Activated B cell treated with CpG ODN at 0.5 μM for 24 hours (primary cell): ENCODE measurements at regions not wholly inside any gene's neighbourhood (a gene's known extent, or its start where the extent isn't known, plus 50 kb on each side); places are given as distances from the start of the nearest gene placed in this dataset.

Experiments
- ATAC-seq: fragments of 200-7000 bp; cut with Tn5 transposase; one replicate; pipeline ENCODE4 v1.10.0; 2021; ENCODE audit warnings: low read depth, mild to moderate bottlenecking, moderate library complexity
- CTCF ChIA-PET: fragments of 350-600 bp; sonication (Branson Sonifier 250); formaldehyde crosslinking; loops from one replicate; lab custom pipeline; 2021; ENCODE audit warnings: antibody characterized with exemption; lab: Charles Lee
- POLR2A ChIA-PET: fragments of 350-600 bp; sonication (Branson Sonifier 250); formaldehyde crosslinking; loops from one replicate; lab custom pipeline; 2021; ENCODE audit warnings: antibody characterized with exemption; lab: Charles Lee
- DNase-seq: peaks from one replicate; pipeline ENCODE4 v3.0.0; 2022
- H3K27ac Mint-ChIP-seq: one replicate; pipeline ENCODE4 v1.8.0; 2020; ENCODE audit warnings: mixed read lengths
- H3K27me3 Mint-ChIP-seq: one replicate; pipeline ENCODE4 v1.8.0; 2021; ENCODE audit warnings: mixed read lengths
- H3K36me3 Mint-ChIP-seq: one replicate; pipeline ENCODE4 v1.8.0; 2021; ENCODE audit warnings: low read depth, mixed read lengths
- H3K4me1 Mint-ChIP-seq: one replicate; pipeline ENCODE4 v1.8.0; 2021; ENCODE audit warnings: mixed read lengths
- H3K4me3 Mint-ChIP-seq: one replicate; pipeline ENCODE4 v1.8.0; 2020; ENCODE audit warnings: mild to moderate bottlenecking, mixed read lengths
- H3K9me3 Mint-ChIP-seq: one replicate; pipeline ENCODE4 v1.8.0; 2020; ENCODE audit warnings: mixed read lengths
- CTCF ChIP-seq: fragments of 200-600 bp; IDR thresholded peaks from one replicate; pipeline ENCODE4 v1.8.0; 2022; ENCODE audit warnings: antibody characterized with exemption, mild to moderate bottlenecking
- intact Hi-C: fragments of 100-400 bp; cut with micrococcal nuclease; formaldehyde crosslinking; loops from one replicate; pipeline ENCODE4 v1.15.1; 2024

GRCh38 chr5:173736923-173737412 lies 120.5 kb upstream of the BOD1 start:
- no peaks in the 10 kb centered on the region for H3K27me3 Mint-ChIP-seq
- peak overlapping the region; percentile 53 for H3K4me3 Mint-ChIP-seq
- ATAC-seq (peak; percentile 41), DNase-seq (no peak)
- no peak for TF ChIP-seq CTCF
- peaks cover 78% of the 10 kb centered on the region for H3K4me1 Mint-ChIP-seq
- no peaks in the 10 kb centered on the region for H3K36me3 Mint-ChIP-seq
- CTCF ChIA-PET: no interaction called here
- POLR2A ChIA-PET: interaction anchor here (0.5 to 0.6 kb wide), 2 partner anchors 84 to 151 kb away, joined by 4 read pairs; partner anchors contain the start of gene CPEB4
- H3K27ac Mint-ChIP-seq: peak overlapping the region; percentile 67
- H3K9me3 Mint-ChIP-seq: no peaks in the 10 kb centered on the region
- intact Hi-C loops: no loop called here

- no peaks in the 10 kb centered on the region for H3K36me3 Mint-ChIP-seq
- H3K9me3 Mint-ChIP-seq: no peaks in the 10 kb centered on the region
- H3K27me3 Mint-ChIP-seq: no peaks in the 10 kb centered on the region
- no peak overlapping the region for H3K4me3 Mint-ChIP-seq
- intact Hi-C loops: no loop called here
- H3K4me1 Mint-ChIP-seq: peaks cover 84% of the 10 kb centered on the region
- no peak overlapping the region for H3K27ac Mint-ChIP-seq
- DNase-seq (no peak), ATAC-seq (no peak)
- CTCF ChIA-PET: no interaction called here
- TF ChIP-seq CTCF: no peak
- POLR2A ChIA-PET: no interaction called here
Observed at GRCh38 chr5:173739741-173740140, 123.3 kb upstream of the BOD1 start.

- intact Hi-C loops: no loop called here
- H3K27me3 Mint-ChIP-seq: no peaks in the 10 kb centered on the region
- no peaks in the 10 kb centered on the region for H3K9me3 Mint-ChIP-seq
- POLR2A ChIA-PET: no interaction called here
- peaks cover 83% of the 10 kb centered on the region for H3K4me1 Mint-ChIP-seq
- H3K4me3 Mint-ChIP-seq: no peak overlapping the region
- DNase-seq (no peak), ATAC-seq (no peak)
- TF ChIP-seq CTCF: no peak
- CTCF ChIA-PET: no interaction called here
- no peaks in the 10 kb centered on the region for H3K36me3 Mint-ChIP-seq
- H3K27ac Mint-ChIP-seq: no peak overlapping the region
Observed at GRCh38 chr5:173740400-173740799, 124.0 kb upstream of the BOD1 start.

GRCh38 chr5:173741087-173741486 lies 124.6 kb upstream of the BOD1 start:
- DNase-seq (no peak), ATAC-seq (no peak)
- H3K4me1 Mint-ChIP-seq: peaks cover 85% of the 10 kb centered on the region
- ChIA-PET POLR2A (interaction anchor here (0.6 kb wide), 2 partner anchors 14 to 162 kb away, joined by 4 to 7 read pairs; no protein-coding TSS in a partner anchor), CTCF (no interaction called here)
- H3K4me3 Mint-ChIP-seq: peak overlapping the region; percentile 13
- intact Hi-C loops: no loop called here
- no peaks in the 10 kb centered on the region for H3K27me3 Mint-ChIP-seq
- no peaks in the 10 kb centered on the region for H3K9me3 Mint-ChIP-seq
- H3K27ac Mint-ChIP-seq: no peak overlapping the region
- no peak for TF ChIP-seq CTCF
- H3K36me3 Mint-ChIP-seq: no peaks in the 10 kb centered on the region

- H3K36me3 Mint-ChIP-seq: no peaks in the 10 kb centered on the region
- DNase-seq (no peak), ATAC-seq (no peak)
- TF ChIP-seq CTCF: no peak
- peak overlapping the region; percentile 16 for H3K4me3 Mint-ChIP-seq
- intact Hi-C loops: no loop called here
- H3K27me3 Mint-ChIP-seq: no peaks in the 10 kb centered on the region
- peak overlapping the region; percentile 21 for H3K27ac Mint-ChIP-seq
- ChIA-PET POLR2A (interaction anchor here (0.6 kb wide), 1 partner anchor 163 kb away, joined by 7 read pairs; no protein-coding TSS in a partner anchor), CTCF (no interaction called here)
- H3K9me3 Mint-ChIP-seq: no peaks in the 10 kb centered on the region
- peaks cover 83% of the 10 kb centered on the region for H3K4me1 Mint-ChIP-seq
Observed at GRCh38 chr5:173741729-173742431, 125.4 kb upstream of the BOD1 start.
